AG10803 (cell line): ENCODE measurements at regions not wholly inside any gene's neighbourhood (a gene's known extent, or its start where the extent isn't known, plus 50 kb on each side); places are given as distances from the start of the nearest gene placed in this dataset.

ENCODE experiments used
- DNase-seq: peaks from one replicate; pipeline ENCODE4 v3.0.0; 2010; ENCODE audit warnings: low read depth
- H3K4me3 ChIP-seq: 2 replicates; pipeline ENCODE4 v1.5.1; 2011; ENCODE audit warnings: mild to moderate bottlenecking, low read length, control low read depth
- TF ChIP-seq, protein P1 (sequence below): conservative IDR thresholded peaks from 2 replicates; pipeline ENCODE4 v1.5.1; 2011; ENCODE audit warnings: mild to moderate bottlenecking, low read length, control low read depth, inconsistent platforms

DNA sequence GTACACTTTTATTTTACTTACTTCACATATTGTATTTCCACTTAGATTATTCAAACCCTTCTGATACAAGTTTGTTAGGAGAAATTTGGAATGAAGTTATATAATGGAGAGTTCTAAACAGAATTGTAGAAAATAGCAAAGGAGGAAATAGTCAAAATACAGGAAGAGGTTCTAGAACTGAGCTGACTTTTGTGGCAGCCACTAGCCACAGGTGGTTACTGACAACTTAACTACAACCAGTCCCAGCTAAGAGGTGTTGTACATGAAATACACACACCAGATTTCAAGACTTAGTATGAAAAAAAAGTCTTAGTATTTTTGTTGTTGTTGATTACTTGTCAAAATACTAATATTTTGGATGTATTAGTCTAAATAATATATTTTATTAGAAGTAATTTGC lies 727.4 kb upstream of the CITED2 start:
- TF ChIP-seq, protein P1, sequence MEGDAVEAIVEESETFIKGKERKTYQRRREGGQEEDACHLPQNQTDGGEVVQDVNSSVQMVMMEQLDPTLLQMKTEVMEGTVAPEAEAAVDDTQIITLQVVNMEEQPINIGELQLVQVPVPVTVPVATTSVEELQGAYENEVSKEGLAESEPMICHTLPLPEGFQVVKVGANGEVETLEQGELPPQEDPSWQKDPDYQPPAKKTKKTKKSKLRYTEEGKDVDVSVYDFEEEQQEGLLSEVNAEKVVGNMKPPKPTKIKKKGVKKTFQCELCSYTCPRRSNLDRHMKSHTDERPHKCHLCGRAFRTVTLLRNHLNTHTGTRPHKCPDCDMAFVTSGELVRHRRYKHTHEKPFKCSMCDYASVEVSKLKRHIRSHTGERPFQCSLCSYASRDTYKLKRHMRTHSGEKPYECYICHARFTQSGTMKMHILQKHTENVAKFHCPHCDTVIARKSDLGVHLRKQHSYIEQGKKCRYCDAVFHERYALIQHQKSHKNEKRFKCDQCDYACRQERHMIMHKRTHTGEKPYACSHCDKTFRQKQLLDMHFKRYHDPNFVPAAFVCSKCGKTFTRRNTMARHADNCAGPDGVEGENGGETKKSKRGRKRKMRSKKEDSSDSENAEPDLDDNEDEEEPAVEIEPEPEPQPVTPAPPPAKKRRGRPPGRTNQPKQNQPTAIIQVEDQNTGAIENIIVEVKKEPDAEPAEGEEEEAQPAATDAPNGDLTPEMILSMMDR, result no peak
- H3K4me3 ChIP-seq, result no peak overlapping the region
- DNase-seq, result no peak

GRCh38 chr6:140101367-140101766 lies 726.9 kb upstream of the CITED2 start:
- peak; percentile 73 for DNase-seq
- TF ChIP-seq, protein P1, result no peak
- H3K4me3 ChIP-seq, result no peak overlapping the region

DNA sequence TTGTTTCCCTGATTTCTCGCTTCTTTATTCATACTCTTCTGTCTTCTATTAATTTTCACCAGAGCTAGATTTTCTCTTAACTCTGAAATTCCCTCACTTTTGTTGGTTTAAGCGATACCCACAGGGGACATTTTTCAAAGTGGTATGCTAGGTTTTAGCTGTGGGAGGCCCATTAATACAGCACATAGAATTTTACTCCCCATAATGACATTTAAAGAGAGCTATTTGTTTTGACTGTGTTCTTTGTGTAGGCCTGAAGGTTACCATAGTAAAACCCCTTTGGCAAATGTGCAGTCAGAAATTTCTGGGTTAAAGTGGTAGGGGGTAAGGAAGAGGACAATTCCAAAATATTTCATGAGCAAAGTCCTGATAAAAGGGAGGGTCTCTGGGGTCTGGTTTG lies 721.1 kb upstream of the CITED2 start:
- no peak for DNase-seq
- TF ChIP-seq, protein P1, result no peak
- H3K4me3 ChIP-seq, result no peak overlapping the region

DNA sequence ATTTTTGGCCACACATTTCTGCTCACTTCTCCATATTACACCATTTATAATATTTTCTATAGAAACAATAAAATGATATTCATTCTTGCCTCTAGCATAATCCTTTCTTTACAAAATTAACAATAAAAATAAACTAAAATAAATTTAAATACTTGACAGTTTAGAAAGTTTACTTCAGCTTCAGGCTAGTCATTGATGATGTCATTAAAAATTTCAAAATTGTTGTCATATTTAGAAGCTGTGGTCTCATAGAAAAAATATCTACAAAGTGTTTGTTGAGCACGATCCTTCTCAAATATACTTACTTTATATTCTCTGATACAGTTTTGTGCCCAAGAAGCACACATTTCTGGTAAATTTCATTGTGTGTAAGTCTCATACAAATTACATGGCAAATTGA lies 717.4 kb upstream of the CITED2 start:
- DNase-seq, result no peak
- no peak overlapping the region for H3K4me3 ChIP-seq
- TF ChIP-seq, protein P1, result no peak

GRCh38 chr6:140090871-140091270 lies 716.4 kb upstream of the CITED2 start:
- no peak for DNase-seq
- TF ChIP-seq, protein P1, result no peak
- no peak overlapping the region for H3K4me3 ChIP-seq

DNA sequence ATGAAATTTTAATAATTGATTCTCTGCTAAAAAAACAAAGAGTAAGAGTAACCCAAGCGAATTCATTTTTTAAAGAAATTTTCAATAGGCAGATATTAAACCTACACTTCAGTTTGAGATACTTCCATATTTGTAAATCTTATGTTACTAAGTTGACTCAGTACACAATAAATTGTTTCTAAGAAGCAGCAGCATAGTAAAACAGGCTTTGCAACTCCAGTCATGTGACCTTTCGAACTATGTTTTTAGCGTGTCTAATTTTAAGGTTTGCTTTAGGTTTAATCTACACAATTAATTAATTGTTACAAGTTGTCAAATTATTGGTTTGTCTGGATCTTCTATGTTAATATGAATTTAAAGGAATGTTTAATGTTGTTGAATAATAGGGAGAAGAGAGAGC lies 708.9 kb upstream of the CITED2 start:
- H3K4me3 ChIP-seq, result no peak overlapping the region
- no peak for DNase-seq
- TF ChIP-seq, protein P1, result no peak

- TF ChIP-seq, protein P1, result no peak
- peak; percentile 90 for DNase-seq
- H3K4me3 ChIP-seq, result no peak overlapping the region
Observed at GRCh38 chr6:140082867-140083297, 708.4 kb upstream of the CITED2 start.
